ENCODE measurements at regions not wholly inside any gene's neighbourhood (a gene's known extent, or its start where the extent isn't known, plus 50 kb on each side); places are given as distances from the start of the nearest gene placed in this dataset.

GRCh38 chr9:117926031-117926658 lies 221.9 kb downstream of the TLR4 start:
- 67 to 73% methylated on average over 5 of the region's 5 CpGs for WGBS, 2 donors
- intact Hi-C loops (cut with DNase I) = no loop called here
- TF ChIP-seq EP300 (IDR thresholded peaks at IDR 0.05) (no peak), CTCF (IDR thresholded peaks at IDR 0.05) (no peak)

GRCh38 chr9:117927354-117927753 lies 223.2 kb downstream of the TLR4 start:
- 35 to 44% methylated on average over 3 of the region's 3 CpGs for WGBS, 2 donors
- no peak overlapping the region for H3K4me3 ChIP-seq
- no peaks in the 10 kb centered on the region for H3K4me1 ChIP-seq
- no peak for DNase-seq
- no peaks in the 10 kb centered on the region for H3K27me3 ChIP-seq
- TF ChIP-seq POLR2AphosphoS5 (IDR thresholded peaks at IDR 0.05) (no peak), CTCF (IDR thresholded peaks at IDR 0.05) (no peak), POLR2A (IDR thresholded peaks at IDR 0.05) (no peak), EP300 (IDR thresholded peaks at IDR 0.05) (no peak)
- no peaks in the 10 kb centered on the region for H3K36me3 ChIP-seq
- no peaks in the 10 kb centered on the region for H3K9me3 ChIP-seq
- intact Hi-C loops (cut with DNase I) = no loop called here
- H3K27ac ChIP-seq = no peak overlapping the region

More at GRCh38 chr9:117926031-117926658, 221.9 kb downstream of the TLR4 start:
- H3K27ac ChIP-seq = no peak overlapping the region
- no peak overlapping the region for H3K4me3 ChIP-seq
- no peak for DNase-seq
- no peaks in the 10 kb centered on the region for H3K36me3 ChIP-seq
- no peaks in the 10 kb centered on the region for H3K27me3 ChIP-seq
- H3K9me3 ChIP-seq = no peaks in the 10 kb centered on the region
- H3K4me1 ChIP-seq = no peaks in the 10 kb centered on the region

- H3K27me3 ChIP-seq = no peaks in the 10 kb centered on the region
- no peaks in the 10 kb centered on the region for H3K36me3 ChIP-seq
- no peak overlapping the region for H3K4me3 ChIP-seq
- DNase-seq = no peak
- no peak overlapping the region for H3K27ac ChIP-seq
- WGBS, 2 donors = 7 to 55% methylated on average over 1 of the region's 1 CpG
- H3K9me3 ChIP-seq = peaks cover 0 to 3% (median 0%) of the 10 kb centered on the region in 4 donors
- TF ChIP-seq EP300 (IDR thresholded peaks at IDR 0.05) = no peak
- TF ChIP-seq POLR2A (IDR thresholded peaks at IDR 0.05) = no peak
- no peak for TF ChIP-seq POLR2AphosphoS5 (IDR thresholded peaks at IDR 0.05)
- no peak for TF ChIP-seq CTCF (IDR thresholded peaks at IDR 0.05)
- no peaks in the 10 kb centered on the region for H3K4me1 ChIP-seq
- intact Hi-C loops (cut with DNase I) = no loop called here
Measured at GRCh38 chr9:117929868-117930267, 225.7 kb downstream of the TLR4 start.

- Histone ChIP-seq H3K27me3 (no peaks in the 10 kb centered on the region), H3K4me3 (no peak overlapping the region), H3K4me1 (no peaks in the 10 kb centered on the region), H3K9me3 (peaks cover 0 to 3% (median 0%) of the 10 kb centered on the region in 4 donors), H3K36me3 (no peaks in the 10 kb centered on the region), H3K27ac (no peak overlapping the region)
- intact Hi-C loops (cut with DNase I) = no loop called here
- TF ChIP-seq POLR2AphosphoS5 (IDR thresholded peaks at IDR 0.05) (no peak), CTCF (IDR thresholded peaks at IDR 0.05) (no peak), EP300 (IDR thresholded peaks at IDR 0.05) (no peak), POLR2A (IDR thresholded peaks at IDR 0.05) (no peak)
- no peak for DNase-seq
- WGBS, 2 donors = 34 to 84% methylated on average over 4 of the region's 4 CpGs
Measured at GRCh38 chr9:117932585-117932984, 228.4 kb downstream of the TLR4 start.
